GM19324 (cell line): ENCODE measurements at regions not wholly inside any gene's neighbourhood (a gene's known extent, or its start where the extent isn't known, plus 50 kb on each side); places are given as distances from the start of the nearest gene placed in this dataset.
A peak's percentile ranks its signal among the peaks of the same experiment; 100 is the strongest.

Experiments
- ATAC-seq: cut with Tn5 transposase; IDR thresholded peaks from one replicate; pipeline ENCODE4 v1.9.1; 2021; ENCODE audit warnings: mild to moderate bottlenecking, moderate library complexity; ENCODE audit not compliant: unreplicated experiment, low FRiP score

DNA sequence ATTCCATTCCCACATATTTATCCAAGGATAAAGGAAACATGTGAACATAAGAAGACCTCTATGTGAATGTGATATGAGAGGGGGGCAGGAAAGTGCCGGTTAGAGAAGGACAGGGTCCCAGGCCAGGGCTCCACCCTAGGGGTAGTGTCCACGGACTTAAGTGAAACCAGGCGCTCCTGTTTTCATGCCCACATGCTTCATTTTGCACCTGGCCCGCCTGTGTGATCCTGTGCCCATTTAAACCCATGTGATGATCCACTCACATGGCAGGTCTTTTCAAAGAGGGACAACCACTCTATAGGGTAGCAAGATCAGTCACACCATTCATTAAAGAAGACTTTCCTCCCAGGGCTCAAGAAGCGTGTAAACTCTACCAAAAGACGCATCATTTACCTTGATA is 865.3 kb upstream of the GJE1 start:
- no peak for ATAC-seq

DNA sequence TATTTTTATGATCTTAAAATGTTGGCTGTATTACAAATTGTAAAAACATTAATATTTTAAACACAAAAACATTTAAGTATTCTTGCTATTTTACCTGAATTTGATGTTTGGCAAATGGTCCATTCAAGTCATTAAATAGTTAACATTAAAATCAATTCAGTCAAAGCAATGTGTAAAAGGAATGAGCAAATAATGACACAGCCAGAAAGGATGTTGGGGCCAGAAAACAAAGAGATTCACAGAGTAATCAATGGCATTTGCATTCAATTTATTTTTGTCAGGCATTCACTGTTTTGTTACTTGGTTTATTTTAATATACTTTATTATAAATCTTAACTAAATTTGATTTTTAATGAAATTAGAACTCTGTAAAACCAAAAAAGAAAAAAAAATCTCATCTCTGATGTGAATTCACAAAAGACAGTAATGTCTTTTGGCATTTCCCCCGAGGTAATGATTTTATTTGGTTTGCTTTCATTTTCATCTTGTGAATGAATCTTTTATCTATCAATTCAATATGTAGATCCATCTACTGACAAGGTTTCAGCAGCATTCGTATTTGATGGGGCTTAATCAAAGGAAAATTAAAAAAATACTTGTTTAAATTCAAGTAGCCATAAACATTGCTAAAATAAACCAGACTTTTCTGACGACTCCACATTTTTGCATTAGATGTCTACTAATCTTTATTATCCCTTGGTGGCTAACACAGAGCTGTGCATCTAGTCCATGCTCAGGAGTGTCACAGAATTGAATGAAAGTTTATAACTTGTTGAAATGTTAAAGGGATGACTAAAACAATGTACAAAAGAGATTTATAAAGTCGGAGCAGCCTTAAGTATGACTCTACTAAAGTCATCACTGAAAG is 866.7 kb upstream of the GJE1 start:
- ATAC-seq = no peak

DNA sequence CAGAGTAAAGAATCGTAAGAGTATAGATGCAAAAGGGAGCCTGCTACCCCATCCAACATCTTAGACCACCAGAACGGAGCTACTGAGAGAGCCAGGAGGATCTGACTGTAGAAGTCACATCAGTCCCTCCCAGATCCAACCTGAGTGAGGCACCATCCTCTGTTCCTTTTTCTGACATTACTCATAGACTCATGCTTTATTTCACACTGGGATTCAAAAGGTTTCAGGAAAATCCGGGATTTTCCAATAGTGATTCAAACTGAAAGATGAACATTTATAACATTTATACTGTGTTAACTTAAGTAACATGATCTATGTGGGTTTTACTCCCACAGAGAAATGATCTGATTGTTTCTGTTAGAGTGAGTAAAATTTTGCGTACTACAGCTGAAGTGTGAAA is 868.6 kb upstream of the GJE1 start:
- ATAC-seq = no peak

DNA sequence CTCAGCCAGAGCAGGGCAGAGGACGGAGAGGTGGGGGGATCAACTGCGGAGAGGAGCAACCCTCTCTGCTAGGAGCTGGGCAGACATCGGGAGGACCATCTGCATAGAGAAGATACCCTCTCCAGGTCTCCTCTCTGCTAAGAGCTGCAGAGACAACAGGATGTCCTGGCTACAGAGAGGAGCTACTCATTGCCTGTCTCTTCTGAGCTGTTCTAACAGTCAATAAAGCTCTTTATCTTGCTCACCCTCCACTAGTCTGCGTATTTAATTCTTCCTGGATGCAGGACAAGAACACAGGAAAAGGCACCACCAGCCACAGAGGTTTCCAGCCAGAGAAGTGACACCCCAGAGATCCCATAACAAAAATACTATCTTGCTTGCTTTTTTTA is 871.1 kb upstream of the GJE1 start:
- no peak for ATAC-seq

DNA sequence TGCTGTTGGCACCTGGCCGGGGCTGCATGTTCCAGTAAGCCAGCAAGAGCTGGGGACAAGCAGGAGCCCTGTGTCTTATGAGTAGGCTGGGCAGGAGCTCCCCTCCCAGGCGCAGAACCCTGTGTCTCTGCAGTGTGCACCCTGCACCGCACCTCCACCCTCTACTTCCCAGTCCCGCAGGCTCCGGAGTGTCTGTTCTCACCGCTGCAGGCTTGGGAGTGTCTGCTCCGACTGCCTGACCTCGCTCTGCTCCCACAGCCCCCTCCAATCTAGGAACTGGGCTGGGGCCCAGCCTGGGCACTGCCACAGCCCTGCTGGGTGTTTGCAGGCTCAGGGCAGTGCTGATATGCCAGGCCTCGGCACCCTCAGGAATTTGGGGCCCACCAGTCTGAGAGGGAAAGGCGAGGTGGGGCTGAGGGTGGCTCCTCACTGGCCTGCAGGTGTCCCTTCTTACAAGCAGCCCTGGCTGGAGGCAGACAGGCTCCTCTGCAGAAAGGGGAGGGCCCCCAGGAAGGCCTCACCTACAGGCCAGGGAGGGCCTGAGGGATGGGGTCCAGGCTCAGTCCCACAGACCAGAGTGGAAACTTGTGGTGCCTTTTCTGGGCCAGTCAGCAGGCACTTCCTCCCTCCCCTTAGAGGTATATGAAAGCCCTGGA is 871.6 kb upstream of the GJE1 start:
- no peak for ATAC-seq

DNA sequence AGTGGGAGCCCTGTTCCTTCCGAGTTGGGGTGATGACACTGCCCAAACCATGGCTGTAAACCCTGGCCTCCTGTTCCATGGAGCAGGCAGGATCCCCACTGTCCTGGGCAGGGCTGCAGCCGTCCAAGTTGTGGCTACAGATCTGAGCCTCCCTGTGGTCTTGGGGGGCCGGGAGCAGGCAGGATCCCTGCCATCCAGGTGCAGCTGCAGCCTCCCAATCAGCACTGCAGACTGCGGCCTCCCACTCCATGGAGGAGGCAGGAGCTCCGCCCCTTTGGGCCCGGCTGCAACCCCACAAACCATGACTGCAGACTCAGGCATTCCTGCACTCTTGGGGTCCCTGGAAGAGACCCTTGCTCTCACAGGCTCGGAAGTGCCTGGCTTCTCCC is 872.1 kb upstream of the GJE1 start:
- ATAC-seq = no peak

DNA sequence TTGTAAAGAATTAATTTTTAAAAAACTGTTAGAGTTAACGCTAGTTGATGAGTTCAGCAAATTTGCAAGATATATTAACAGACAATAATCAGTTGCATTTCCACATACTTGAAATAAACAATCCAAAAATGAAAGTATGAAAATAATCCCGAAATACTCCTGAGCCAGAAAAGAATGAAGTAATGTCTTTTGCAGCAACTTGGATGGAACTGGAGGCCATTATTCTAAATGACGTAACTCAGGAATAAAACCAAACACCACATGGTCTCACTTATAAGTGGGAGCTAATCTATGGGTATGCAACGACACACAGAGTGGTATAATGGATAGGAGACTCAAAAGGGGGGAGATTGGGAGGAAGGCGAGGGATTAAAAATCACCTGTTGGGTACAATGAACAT is 872.9 kb upstream of the GJE1 start:
- no peak for ATAC-seq

DNA sequence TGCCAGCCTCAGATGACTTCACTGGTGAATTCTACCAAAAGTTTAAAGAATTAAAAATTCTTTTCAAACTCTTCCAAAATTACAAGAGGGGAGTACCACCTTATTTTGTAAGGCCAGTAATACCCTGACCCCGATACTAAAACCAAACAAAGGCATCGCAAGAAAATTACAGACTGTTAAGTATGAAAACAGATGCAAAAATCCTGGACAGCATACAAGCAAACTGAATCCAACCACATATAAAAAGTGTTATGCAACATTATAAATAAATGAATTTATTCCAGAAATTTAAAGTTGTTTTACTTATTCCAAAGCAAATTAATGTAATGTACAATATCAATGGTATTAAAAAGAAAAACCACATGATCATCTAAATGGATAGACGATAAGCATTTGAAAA is 873.6 kb upstream of the GJE1 start:
- no peak for ATAC-seq

DNA sequence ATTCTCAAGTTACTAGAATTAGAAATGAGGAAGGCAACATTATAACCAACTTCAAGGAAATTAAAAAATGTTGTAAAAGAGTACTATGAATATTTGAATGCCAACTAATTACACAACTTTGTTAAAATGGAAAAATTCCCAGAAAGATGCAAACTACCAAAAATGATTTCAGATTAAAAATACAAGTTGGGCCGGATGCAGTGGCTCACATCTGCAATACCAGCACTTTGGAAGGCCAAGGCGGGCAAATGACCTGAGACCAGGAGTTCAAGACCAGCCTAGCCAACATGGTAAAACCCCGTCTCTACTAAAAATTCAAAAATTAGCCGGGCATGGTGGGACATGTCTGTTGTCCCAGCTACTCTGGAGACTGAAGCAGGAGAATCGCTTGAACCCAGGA is 874.2 kb upstream of the GJE1 start:
- no peak for ATAC-seq

DNA sequence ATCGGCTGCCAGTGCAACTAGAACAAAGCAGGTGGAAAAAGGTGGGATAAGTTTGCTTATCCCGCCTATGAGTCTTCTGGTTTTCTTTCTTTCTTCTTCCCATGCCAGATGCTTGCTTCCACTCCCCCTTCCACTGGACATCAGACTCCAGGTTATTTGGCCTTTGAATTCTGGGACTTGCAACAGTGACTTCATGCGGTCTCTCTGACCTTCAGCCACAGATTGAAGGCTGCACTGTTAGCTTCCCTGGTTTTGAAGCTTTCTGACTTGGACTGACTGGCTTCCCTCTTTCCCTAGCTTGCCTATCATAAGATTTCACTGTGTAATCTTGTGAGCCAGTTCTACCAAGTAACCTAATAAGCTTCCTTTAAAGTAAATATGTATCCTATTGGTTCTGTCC is 878.4 kb upstream of the GJE1 start:
- ATAC-seq = no peak

DNA sequence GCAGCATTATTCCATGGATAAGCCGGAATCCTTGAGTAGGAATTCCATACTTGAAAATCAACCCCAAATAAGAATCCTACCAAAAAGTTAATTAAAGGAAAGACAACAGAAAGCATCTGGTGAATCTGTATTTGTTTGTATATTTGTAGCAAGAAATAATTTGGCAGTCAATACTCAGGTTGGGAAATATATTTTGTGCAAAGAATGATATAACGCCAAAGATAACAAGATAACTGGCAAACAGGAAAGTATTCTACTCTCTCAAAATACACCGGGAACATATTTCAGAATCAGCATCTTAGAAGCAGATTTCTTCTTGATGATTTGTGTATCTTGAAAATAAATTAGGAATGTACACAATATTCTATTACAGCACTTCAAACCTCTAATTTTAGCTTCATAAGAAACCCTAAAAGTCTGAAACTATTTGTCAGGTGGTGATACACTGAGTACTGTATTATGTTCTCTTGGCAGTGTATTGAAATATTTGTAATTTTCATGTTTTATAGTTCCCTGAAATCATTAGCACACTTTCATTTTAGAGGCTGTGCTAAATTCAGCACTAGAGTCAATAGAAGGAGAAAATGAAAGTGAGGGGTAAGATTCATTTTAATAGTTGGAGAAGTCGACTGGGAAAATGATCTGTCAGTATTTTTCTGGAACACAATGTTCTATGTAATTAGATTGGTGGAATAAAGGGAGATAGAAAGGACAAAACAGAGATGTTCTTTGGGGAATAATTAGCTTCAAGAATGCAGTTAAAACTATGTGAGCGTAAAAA is 879.7 kb upstream of the GJE1 start:
- ATAC-seq = no peak

DNA sequence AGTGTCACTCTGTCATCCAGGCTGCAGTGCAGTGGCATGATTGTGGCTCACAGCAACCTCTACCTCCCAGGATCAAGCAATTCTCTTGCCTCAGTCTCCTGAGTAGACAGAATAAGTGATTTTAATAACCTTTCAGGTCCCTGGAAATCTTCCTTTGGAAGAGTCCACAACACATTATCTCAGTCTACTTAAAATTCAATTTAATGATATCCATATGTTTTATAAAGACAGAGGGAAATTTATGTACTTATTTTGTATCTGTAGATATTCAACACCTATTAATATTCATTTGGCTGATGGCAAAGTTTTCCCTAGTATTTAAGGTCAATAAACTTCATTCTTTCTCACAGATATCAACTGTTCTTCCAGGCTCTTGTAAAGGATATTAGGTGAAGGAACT is 881.4 kb upstream of the GJE1 start:
- ATAC-seq = no peak

DNA sequence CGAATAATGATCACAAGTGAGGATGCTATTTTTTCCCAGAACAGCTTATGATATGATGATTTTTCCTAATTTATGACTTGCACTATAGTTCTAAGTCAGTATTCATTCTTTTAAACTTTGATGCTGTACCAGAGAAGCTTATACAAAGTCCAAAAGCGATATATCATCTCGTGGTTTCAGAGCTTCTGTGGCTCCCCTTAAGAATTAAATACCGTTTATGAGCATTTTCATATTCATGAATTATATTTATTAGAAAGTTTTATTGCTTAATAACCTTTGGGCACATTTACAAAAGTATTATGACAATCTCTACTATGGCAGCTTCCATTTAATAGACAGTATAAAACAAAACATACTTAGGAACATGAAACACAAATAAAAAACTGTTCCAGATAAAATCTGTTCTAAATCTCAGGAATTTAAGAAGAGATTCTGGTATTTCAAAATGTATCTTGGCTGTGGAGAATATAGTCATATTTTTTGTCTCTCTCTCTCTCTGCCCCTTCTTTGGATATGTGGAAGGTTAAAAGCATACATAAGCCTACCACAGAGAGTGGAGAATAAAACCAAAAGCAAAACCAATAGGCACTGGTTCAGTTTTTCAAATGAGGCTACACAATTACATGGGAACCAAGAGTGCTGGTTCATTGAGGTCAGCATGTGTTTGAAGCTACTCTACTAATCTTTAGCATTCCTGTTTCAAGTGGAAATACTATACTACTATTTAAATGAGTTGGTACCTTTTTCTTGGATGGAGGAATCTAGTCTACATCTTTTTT is 884.5 kb upstream of the GJE1 start:
- peak; percentile 93 for ATAC-seq

DNA sequence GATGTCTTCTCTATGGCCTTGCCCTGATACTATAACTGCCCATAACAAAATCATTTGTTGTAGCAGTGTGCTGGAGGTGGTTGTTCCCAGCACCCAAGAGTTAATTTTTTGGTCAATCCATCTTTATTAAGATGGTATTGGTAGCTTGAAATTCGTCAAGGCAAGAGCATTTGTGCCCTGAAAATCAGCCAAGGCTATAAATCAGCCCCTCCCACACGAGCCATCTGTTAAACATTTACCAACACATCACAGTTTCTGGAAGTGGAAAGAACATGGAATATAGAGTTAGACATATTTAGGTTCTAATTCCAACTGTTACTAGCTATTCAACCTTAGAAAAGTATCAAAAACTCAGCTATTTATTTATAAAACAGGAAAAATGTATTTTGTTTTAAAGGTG is 888.4 kb upstream of the GJE1 start:
- ATAC-seq = no peak

DNA sequence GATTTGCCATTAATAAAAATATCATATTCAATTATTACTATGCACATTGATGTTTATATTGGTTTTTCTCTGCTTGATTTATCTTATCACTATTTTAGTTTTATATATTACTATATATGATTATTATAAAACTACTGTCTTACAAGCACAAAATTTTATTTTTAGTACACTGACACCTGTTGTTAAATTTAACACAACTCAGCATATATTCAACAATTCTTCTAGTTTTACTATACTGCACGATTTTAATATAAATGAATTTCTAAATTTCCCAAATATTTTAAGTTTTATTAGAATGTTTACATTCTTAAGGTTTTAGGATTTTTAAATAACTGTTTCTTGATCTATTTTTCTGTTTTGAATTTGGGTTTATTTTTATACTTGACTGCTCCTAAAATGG is 889.8 kb upstream of the GJE1 start:
- ATAC-seq = no peak

DNA sequence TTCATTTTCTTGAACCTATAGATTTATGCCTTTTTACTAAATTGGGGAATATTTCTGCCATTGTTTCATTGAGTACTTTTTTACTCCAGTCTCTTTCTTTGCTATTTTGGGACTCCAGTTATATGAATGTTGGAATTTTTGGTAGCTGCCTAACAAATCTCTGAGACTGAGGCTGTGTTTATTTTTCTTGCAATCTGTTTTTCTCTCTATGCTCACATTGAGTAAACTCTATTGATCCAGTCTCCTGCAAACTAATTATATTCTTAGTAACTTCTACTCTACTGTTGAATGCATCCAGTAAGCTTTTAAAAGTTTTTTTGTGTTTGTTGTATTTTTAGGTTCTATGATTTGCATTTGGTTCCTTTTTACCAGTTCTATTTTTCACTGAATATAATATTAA is 903.4 kb upstream of the GJE1 start:
- ATAC-seq = no peak

DNA sequence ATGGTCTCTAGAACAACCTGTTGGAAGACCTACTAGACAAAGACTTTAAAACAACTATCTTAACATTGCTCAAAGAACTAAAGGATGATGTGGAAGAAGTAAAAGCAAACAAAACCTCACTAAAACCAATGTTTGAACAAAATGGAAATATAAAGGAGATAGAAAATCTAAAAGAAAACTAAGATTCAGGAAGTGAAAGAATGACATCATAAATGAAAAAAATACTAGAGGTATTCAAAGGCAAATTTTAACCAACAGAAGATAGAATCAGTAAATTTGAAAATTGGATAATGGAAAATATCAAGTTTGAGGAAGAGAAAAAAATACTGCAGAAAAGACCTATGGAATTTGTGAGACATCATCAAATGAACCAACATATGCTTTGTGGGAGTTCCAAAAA is 914.1 kb upstream of the GJE1 start:
- no peak for ATAC-seq

DNA sequence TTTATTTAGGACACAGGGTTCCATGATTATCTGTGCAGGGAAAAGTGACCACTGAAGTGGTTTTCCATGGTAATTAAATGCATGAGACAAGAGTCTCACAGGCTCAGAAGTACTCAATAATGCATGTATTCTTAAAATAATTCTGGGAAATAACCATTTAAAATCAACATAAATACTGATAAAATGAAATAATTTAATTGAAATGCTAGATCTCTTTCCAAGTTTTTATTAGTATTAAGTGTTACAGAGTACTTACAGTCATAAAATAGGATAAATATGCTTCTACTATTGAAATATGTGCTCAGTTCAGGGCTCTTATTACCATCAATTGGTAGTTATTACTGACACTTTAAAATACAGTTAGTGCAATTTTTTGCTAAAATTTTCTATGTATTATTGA is 916.0 kb upstream of the GJE1 start:
- ATAC-seq = no peak

DNA sequence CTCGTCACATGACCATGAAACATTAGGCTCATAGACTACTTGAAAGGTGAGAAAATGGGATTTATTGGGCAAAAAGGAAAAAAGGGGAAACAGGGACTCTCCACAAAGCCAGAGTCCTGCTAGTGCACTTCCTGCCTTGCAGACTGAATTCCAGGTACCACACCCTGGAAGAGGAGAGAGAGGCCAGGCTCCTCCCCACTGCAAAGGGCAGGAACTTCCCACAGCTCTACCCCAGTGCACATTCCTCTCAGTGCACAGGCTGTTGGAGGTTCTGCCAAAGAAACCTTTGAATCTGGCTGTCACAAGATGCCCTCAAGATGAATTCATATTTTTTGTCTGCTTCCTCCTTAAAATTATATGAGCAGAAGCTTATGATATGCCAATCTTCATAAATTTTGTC is 920.4 kb upstream of the GJE1 start:
- ATAC-seq = no peak

DNA sequence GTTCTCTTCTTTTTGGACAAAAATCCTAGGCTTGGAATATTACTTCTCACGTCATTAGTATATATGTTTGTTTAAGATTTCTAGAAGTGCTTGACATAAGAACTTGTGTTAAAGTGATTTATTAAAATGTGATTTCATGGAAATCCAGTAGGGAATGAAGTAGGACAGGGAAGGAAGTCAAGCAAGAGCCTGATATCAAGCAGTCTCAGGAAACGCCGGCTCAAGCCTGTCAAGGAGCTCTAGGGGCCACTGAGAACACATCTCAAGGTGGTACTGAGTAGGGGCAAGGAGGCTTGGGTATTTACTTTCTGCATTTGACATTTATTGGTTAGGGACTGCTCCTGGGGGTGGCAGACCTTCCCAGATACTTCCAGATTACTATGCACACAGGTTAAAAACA is 920.9 kb upstream of the GJE1 start:
- ATAC-seq = no peak

DNA sequence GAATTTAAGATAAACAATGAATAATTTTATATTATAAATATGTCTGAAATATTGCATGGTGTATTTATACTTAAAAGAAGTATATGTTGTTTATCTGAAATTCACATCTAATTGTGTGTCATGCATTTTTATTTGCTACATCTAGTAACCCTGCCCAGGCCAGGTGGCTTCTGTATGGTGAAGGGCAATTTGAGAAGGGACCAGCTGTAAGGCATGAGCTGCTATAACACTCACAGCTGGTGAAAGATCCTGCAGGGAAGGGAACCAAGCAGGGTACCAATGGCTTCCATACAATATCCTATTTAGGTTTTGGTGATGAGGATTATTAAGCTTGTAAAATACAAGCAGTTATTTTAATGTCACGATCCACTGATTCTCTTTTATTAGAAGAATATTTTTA is 921.8 kb upstream of the GJE1 start:
- ATAC-seq = no peak
